ENCODE measurements at regions not wholly inside any gene's neighbourhood (a gene's known extent, or its start where the extent isn't known, plus 50 kb on each side); places are given as distances from the start of the nearest gene placed in this dataset.
"Not testable (repeated sequence)": the region's sequence is repeated elsewhere in the genome, so short reads cannot be mapped to it uniquely, and the experiment has no call there.

DNA sequence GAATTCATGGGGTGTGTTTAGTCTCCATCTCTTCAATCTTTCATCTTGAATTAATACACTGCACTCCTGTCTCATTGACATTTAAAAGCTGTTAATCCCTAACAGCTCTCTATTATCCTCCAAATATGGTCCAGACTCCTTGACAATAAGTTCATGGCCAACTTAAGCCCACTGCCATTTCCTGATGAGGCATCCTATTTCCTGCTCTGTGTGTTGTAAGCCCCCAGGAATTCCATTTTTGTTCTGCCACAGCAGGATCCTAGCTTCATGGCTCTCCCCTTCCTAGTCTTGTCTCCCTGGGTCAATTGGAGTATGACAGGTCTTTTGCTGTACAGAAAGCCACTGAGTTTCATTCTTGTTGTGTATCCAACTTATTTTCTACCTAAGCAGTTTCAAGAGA lies 218.8 kb downstream of the OTUD1 start:
- Mint-ChIP-seq H3K4me1 (ENCODE audit: low read depth) (no peaks in the 10 kb centered on the region), H3K4me3 (ENCODE audit: unreplicated experiment) (no peak overlapping the region), H3K36me3 (ENCODE audit: low read depth) (no peaks in the 10 kb centered on the region), H3K9me3 (ENCODE audit: low read depth) (no peaks in the 10 kb centered on the region), H3K27me3 (ENCODE audit: low read depth) (no peaks in the 10 kb centered on the region), H3K27ac (ENCODE audit: unreplicated experiment) (no peak overlapping the region)
- no peak for DNase-seq (ENCODE audit: low spot score)
- TF ChIP-seq, protein P1, sequence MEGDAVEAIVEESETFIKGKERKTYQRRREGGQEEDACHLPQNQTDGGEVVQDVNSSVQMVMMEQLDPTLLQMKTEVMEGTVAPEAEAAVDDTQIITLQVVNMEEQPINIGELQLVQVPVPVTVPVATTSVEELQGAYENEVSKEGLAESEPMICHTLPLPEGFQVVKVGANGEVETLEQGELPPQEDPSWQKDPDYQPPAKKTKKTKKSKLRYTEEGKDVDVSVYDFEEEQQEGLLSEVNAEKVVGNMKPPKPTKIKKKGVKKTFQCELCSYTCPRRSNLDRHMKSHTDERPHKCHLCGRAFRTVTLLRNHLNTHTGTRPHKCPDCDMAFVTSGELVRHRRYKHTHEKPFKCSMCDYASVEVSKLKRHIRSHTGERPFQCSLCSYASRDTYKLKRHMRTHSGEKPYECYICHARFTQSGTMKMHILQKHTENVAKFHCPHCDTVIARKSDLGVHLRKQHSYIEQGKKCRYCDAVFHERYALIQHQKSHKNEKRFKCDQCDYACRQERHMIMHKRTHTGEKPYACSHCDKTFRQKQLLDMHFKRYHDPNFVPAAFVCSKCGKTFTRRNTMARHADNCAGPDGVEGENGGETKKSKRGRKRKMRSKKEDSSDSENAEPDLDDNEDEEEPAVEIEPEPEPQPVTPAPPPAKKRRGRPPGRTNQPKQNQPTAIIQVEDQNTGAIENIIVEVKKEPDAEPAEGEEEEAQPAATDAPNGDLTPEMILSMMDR (IDR thresholded peaks at IDR 0.05) = no peak

DNA sequence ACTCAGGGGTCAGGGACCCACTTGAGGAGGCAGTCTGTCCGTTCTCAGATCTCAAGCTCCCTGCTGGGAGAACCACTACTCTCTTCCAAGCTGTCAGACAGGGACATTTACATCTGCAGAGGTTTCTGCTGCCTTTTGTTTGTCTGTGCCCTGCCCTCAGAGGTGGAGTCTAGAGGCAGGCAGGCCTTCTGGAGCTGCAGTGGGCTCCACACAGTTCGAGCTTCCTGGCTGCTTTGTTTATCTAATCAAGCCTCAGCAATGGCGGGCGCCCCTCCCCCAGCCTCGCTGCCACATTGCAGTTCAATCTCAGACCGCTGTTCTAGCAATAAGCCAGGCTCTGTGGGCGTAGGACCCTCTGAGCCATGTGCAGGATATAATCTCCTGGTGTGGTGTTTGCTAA lies 233.0 kb downstream of the OTUD1 start:
- not testable (repeated sequence) for H3K36me3 Mint-ChIP-seq (ENCODE audit: low read depth); H3K27ac Mint-ChIP-seq (ENCODE audit: unreplicated experiment); DNase-seq (ENCODE audit: low spot score); H3K4me3 Mint-ChIP-seq (ENCODE audit: unreplicated experiment); H3K27me3 Mint-ChIP-seq (ENCODE audit: low read depth); H3K4me1 Mint-ChIP-seq (ENCODE audit: low read depth)
- H3K9me3 Mint-ChIP-seq (ENCODE audit: low read depth) = peaks cover 23% of the 10 kb centered on the region

DNA sequence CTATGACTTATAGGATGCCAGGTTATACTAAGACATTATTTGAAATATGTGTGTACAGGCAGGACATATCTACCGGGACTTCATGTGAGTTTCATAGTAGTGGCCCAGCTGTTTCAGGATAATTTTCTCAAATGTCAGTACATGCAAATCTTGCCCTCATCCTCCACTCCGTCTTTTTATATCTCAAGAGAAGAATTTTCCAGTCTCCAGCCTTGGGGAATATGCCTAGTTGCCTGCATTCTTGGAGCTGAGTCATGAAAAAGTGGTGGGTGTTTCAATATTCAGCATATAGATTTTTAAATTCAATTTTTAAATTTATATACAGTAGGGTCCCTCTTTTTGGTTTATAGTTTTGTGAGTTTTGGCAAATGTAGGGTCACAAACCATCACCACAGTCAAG lies 236.7 kb downstream of the OTUD1 start:
- Mint-ChIP-seq H3K4me3 (ENCODE audit: unreplicated experiment) (no peak overlapping the region), H3K36me3 (ENCODE audit: low read depth) (no peaks in the 10 kb centered on the region), H3K4me1 (ENCODE audit: low read depth) (no peaks in the 10 kb centered on the region), H3K27ac (ENCODE audit: unreplicated experiment) (no peak overlapping the region), H3K9me3 (ENCODE audit: low read depth) (peaks cover 8% of the 10 kb centered on the region), H3K27me3 (ENCODE audit: low read depth) (no peaks in the 10 kb centered on the region)
- TF ChIP-seq, protein P1 (IDR thresholded peaks at IDR 0.05) = no peak
- no peak for DNase-seq (ENCODE audit: low spot score)

DNA sequence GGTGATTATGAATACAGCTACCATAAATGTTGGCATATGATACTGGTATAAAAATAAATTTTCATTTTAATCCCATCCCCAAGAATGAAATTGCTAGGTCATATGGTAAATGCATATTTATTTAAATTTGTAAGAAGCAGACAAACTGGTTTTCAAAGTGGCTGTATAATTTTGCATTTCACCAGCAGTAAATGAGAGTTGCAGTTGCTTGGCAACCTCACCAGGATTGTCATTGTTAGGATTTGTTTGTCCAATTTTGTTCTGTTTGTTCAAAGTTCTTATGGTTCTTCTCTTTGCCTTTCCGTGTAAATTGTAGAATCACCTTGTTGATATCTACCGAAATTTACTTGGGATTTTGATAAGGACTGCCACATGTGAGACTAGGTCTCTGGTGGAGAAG lies 237.4 kb downstream of the OTUD1 start:
- H3K27ac Mint-ChIP-seq (ENCODE audit: unreplicated experiment) = no peak overlapping the region
- peaks cover 8% of the 10 kb centered on the region for H3K9me3 Mint-ChIP-seq (ENCODE audit: low read depth)
- TF ChIP-seq, protein P1 (IDR thresholded peaks at IDR 0.05) = no peak
- no peak overlapping the region for H3K4me3 Mint-ChIP-seq (ENCODE audit: unreplicated experiment)
- no peaks in the 10 kb centered on the region for H3K36me3 Mint-ChIP-seq (ENCODE audit: low read depth)
- no peaks in the 10 kb centered on the region for H3K27me3 Mint-ChIP-seq (ENCODE audit: low read depth)
- no peaks in the 10 kb centered on the region for H3K4me1 Mint-ChIP-seq (ENCODE audit: low read depth)
- DNase-seq (ENCODE audit: low spot score) = no peak

DNA sequence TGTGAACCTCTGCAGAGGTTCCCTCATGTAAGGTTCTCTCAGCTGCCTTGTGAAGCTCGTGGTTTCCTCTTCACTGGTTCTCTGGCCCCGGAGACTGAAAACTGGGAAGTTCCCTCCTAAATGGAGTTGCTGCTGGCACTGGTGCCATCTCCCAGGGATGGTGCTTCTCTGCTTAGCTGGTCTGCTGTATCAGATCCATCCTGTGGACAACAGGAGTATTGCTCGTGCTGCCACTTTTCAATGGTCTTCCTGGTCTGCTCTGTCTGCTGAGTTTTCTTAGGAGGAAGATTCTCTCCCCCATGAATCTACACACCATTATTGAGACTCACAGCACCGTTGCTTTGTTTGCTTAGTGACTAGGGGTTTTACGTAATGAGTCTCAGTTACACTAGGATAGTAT lies 247.8 kb downstream of the OTUD1 start:
- Mint-ChIP-seq H3K36me3 (ENCODE audit: low read depth) (no peaks in the 10 kb centered on the region), H3K27me3 (ENCODE audit: low read depth) (peaks cover 9% of the 10 kb centered on the region), H3K4me1 (ENCODE audit: low read depth) (no peaks in the 10 kb centered on the region), H3K9me3 (ENCODE audit: low read depth) (peaks cover 4% of the 10 kb centered on the region), H3K4me3 (ENCODE audit: unreplicated experiment) (no peak overlapping the region), H3K27ac (ENCODE audit: unreplicated experiment) (no peak overlapping the region)
- TF ChIP-seq, protein P1 (IDR thresholded peaks at IDR 0.05) = no peak
- DNase-seq (ENCODE audit: low spot score) = no peak

DNA sequence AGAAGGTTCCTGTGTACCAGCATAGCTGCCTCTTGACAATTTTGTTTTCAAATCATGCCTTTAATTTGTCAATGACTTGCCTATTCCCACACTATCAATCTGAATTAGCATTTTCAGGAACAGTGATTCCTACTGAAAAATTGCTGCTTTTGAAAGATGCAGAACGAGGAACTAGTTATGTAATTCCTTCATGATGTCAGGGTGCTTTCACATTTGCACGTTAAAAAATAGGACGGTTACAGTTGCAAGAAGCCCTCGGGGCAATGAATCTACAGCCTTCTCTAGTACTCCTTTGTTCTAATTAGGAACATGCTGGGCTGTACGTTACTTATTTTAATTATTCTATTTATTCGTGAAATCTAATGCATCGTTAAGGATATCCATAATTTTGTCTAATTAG lies 253.9 kb downstream of the OTUD1 start:
- peaks cover 60% of the 10 kb centered on the region for H3K27me3 Mint-ChIP-seq (ENCODE audit: low read depth)
- no peaks in the 10 kb centered on the region for H3K36me3 Mint-ChIP-seq (ENCODE audit: low read depth)
- TF ChIP-seq, protein P1 (IDR thresholded peaks at IDR 0.05) = no peak
- no peaks in the 10 kb centered on the region for H3K9me3 Mint-ChIP-seq (ENCODE audit: low read depth)
- H3K4me3 Mint-ChIP-seq (ENCODE audit: unreplicated experiment) = no peak overlapping the region
- no peak overlapping the region for H3K27ac Mint-ChIP-seq (ENCODE audit: unreplicated experiment)
- peaks cover 7% of the 10 kb centered on the region for H3K4me1 Mint-ChIP-seq (ENCODE audit: low read depth)
- DNase-seq (ENCODE audit: low spot score) = no peak
